ENCODE measurements at regions not wholly inside any gene's neighbourhood (a gene's known extent, or its start where the extent isn't known, plus 50 kb on each side); places are given as distances from the start of the nearest gene placed in this dataset.

GRCh38 chr2:64840426-64840881 is 148.7 kb upstream of the SLC1A4 start:
- DNase-seq (ENCODE audit: insufficient read length, low spot score) (no peak), FAIRE-seq (no peak)
- TF ChIP-seq SPI1 (IDR thresholded peaks at IDR 0.05; ENCODE audit: low read depth, low read length) (no peak), PAX5 (IDR thresholded peaks at IDR 0.05; ENCODE audit: insufficient read depth, low read length, severe bottlenecking) (no peak), POU2F2 (IDR thresholded peaks at IDR 0.05; ENCODE audit: low read depth, low read length) (no peak), POLR2A (IDR thresholded peaks at IDR 0.05; ENCODE audit: low read depth, low read length) (no peak), POLR2AphosphoS5 (IDR thresholded peaks at IDR 0.05; ENCODE audit: low read depth, low read length) (no peak)

DNA sequence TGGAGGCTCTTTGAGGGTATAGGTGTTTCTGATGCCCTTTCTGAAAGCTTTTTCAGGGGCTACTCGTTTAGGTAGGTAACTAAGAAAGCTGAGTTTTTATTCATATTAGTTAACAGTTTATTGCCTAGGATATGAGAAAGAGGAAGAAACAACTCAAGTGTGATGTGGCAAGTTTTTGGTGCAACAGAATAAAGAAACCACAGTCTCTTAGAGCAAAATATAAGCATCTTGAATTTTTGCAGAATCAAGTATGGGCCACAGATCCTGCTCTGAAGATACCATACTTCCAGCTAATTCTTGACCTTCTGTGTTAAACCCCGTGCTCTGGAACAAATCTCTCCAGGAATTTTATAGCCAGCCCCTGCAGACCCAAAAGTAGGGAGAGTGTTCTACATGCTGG is 147.7 kb upstream of the SLC1A4 start:
- DNase-seq (ENCODE audit: insufficient read length, low spot score) (no peak), FAIRE-seq (no peak)
- TF ChIP-seq SPI1 (IDR thresholded peaks at IDR 0.05; ENCODE audit: low read depth, low read length), result no peak
- TF ChIP-seq TAF1 (IDR thresholded peaks at IDR 0.05; ENCODE audit: low read depth, low read length), result no peak
- TF ChIP-seq POLR2AphosphoS5 (IDR thresholded peaks at IDR 0.05; ENCODE audit: low read depth, low read length), result no peak
- no peak for TF ChIP-seq POU2F2 (IDR thresholded peaks at IDR 0.05; ENCODE audit: low read depth, low read length)
- TF ChIP-seq POLR2A (IDR thresholded peaks at IDR 0.05; ENCODE audit: low read depth, low read length), result no peak
- no peak for TF ChIP-seq PAX5 (IDR thresholded peaks at IDR 0.05; ENCODE audit: insufficient read depth, low read length, severe bottlenecking)

DNA sequence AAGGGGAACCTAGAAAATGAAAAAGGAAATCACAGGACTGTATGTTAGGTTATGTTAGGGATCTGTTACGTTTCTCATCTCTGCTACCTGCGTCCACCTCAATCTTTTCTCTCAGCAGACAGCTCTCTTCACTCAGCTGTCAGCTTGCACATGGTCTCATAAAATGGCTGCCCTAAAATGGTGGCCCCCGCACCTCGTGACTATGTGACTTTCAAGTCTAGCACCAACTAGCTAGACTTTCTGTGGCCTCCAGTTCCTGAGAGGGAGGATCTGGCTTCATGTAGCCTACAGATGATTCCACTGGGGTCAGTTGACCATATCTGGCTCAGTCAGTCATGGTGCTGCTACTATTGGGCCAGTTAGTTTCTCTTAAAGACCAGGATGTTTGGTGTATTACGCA is 147.2 kb upstream of the SLC1A4 start:
- DNase-seq (ENCODE audit: insufficient read length, low spot score), result no peak
- TF ChIP-seq SPI1 (IDR thresholded peaks at IDR 0.05; ENCODE audit: low read depth, low read length), result no peak
- no peak for FAIRE-seq

DNA sequence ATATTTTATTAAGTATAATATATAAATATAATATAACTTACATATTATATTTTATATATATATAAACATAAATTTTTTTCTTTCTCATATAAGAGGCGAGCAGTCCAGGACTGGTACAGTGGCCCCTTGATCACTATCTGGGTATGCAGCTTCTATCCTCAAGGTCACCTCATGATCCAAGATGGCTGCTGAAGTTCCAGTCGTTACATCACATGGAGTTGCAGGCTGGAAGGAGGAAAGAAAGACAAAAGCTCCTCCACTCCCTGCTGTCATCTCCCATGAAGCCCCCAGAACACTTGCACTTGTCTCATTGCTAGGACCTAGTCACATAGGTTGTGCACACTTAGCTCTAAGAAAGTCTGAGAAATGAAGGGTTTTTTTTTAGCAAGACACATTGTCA is 145.1 kb upstream of the SLC1A4 start:
- no peak for FAIRE-seq
- TF ChIP-seq PAX5 (IDR thresholded peaks at IDR 0.05; ENCODE audit: insufficient read depth, low read length, severe bottlenecking) (no peak), TAF1 (IDR thresholded peaks at IDR 0.05; ENCODE audit: low read depth, low read length) (no peak), SPI1 (IDR thresholded peaks at IDR 0.05; ENCODE audit: low read depth, low read length) (no peak), POU2F2 (IDR thresholded peaks at IDR 0.05; ENCODE audit: low read depth, low read length) (no peak), POLR2AphosphoS5 (IDR thresholded peaks at IDR 0.05; ENCODE audit: low read depth, low read length) (no peak), POLR2A (IDR thresholded peaks at IDR 0.05; ENCODE audit: low read depth, low read length) (no peak)
- DNase-seq (ENCODE audit: insufficient read length, low spot score), result no peak

DNA sequence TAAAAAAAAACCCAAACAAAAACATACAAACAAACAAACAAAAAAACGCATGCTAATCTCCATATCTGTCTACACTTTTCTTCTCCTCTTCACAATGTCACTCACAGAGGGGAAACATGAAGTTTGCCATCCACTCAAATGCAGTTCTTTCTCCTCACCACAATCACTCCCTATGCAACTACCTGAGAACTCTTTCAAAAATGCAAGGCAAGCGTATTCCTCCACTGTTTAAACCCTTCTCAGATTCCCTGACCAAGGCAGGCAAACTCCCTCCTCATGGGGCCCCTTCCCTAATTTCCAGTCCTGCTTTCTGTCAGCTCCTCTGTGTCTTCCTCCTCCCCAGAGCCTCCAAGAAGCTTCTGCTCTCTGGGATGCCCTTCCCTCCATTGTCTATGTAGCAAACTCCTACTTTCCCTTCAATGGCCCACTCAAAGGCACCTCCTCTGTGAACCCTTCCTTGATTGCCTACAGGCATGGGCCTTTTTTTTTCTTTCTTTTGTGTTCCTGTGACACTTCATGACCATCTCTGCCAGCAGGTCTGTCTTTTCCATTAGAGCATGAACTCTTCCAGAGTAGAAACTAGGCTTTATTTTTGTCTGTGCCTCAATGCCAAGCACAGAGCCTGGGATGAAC is 143.8 kb upstream of the SLC1A4 start:
- TF ChIP-seq POU2F2 (IDR thresholded peaks at IDR 0.05; ENCODE audit: low read depth, low read length) (no peak), SPI1 (IDR thresholded peaks at IDR 0.05; ENCODE audit: low read depth, low read length) (no peak)
- no peak for FAIRE-seq
- DNase-seq (ENCODE audit: insufficient read length, low spot score), result no peak

- DNase-seq (ENCODE audit: insufficient read length, low spot score), result no peak
- TF ChIP-seq POLR2AphosphoS5 (IDR thresholded peaks at IDR 0.05; ENCODE audit: low read depth, low read length) (no peak), TAF1 (IDR thresholded peaks at IDR 0.05; ENCODE audit: low read depth, low read length) (no peak), POLR2A (IDR thresholded peaks at IDR 0.05; ENCODE audit: low read depth, low read length) (no peak), SPI1 (IDR thresholded peaks at IDR 0.05; ENCODE audit: low read depth, low read length) (no peak), PAX5 (IDR thresholded peaks at IDR 0.05; ENCODE audit: insufficient read depth, low read length, severe bottlenecking) (no peak), POU2F2 (IDR thresholded peaks at IDR 0.05; ENCODE audit: low read depth, low read length) (no peak)
- no peak for FAIRE-seq
These were observed 143.0 kb upstream of the SLC1A4 start for GRCh38 chr2:64846177-64846576.

DNA sequence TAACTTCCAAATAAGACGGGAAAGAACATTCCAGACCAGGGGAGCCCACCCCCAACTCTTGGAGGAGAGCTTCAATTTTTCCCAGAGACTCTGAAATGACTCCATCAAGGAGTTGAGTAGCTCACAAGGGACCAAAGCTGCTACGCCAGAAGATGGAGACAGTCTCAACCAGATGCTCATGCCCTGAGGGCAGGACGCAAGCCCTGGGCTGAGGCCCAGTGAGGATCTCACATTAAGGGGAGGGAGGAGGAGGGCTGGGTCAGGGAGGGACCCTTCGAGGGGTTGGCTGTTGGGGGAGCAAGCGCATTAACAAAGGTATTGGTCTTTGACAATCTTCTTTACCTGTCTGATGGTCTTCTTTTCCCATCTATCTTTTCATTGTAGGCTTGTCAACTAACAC is 141.3 kb upstream of the SLC1A4 start:
- no peak for DNase-seq (ENCODE audit: insufficient read length, low spot score)
- TF ChIP-seq TAF1 (IDR thresholded peaks at IDR 0.05; ENCODE audit: low read depth, low read length) (no peak), POLR2A (IDR thresholded peaks at IDR 0.05; ENCODE audit: low read depth, low read length) (no peak), PAX5 (IDR thresholded peaks at IDR 0.05; ENCODE audit: insufficient read depth, low read length, severe bottlenecking) (no peak), POLR2AphosphoS5 (IDR thresholded peaks at IDR 0.05; ENCODE audit: low read depth, low read length) (no peak), SPI1 (IDR thresholded peaks at IDR 0.05; ENCODE audit: low read depth, low read length) (no peak), POU2F2 (IDR thresholded peaks at IDR 0.05; ENCODE audit: low read depth, low read length) (no peak)
- FAIRE-seq, result no peak

DNA sequence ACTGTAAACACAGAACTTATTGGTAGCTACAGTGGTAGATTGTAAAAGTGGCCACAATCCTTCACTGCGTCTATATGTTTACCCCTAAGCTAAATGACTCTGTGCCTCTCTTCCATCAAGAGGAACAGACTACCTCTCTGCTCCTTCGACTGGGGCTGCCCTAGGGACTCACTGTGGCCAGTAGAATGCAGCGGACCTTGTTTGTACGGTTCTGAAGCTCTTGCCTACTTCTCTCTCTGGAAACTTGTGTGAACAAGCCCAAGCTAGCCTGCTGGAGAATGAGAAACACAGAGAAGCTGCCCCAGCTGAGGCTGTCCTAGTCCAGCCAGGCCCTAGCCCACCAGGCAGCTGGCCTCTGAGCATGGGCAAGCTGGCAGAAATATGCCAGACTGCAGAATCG is 140.8 kb upstream of the SLC1A4 start:
- FAIRE-seq, result no peak
- no peak for DNase-seq (ENCODE audit: insufficient read length, low spot score)
- TF ChIP-seq TAF1 (IDR thresholded peaks at IDR 0.05; ENCODE audit: low read depth, low read length) (no peak), PAX5 (IDR thresholded peaks at IDR 0.05; ENCODE audit: insufficient read depth, low read length, severe bottlenecking) (no peak), POU2F2 (IDR thresholded peaks at IDR 0.05; ENCODE audit: low read depth, low read length) (no peak), POLR2A (IDR thresholded peaks at IDR 0.05; ENCODE audit: low read depth, low read length) (no peak), POLR2AphosphoS5 (IDR thresholded peaks at IDR 0.05; ENCODE audit: low read depth, low read length) (no peak), SPI1 (IDR thresholded peaks at IDR 0.05; ENCODE audit: low read depth, low read length) (no peak)

DNA sequence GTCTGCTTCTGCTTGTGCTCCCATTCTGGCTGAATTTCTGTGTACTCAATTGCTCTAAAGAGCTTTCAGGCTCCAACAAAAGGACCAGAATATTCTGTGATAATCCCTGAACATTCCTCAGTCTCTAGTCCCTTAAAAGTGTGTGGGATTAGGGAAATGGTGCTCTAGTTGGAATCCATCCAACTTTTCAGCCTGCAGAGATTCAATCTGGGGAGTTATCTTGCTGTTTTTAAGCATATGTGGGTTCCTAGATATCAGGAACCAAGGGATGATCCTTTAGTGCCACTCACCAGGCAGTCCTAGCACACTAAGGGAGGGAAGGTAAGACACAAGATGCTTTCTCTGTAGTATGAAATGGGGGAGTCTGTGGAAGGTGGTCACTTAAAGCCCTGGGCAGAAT is 140.3 kb upstream of the SLC1A4 start:
- DNase-seq (ENCODE audit: insufficient read length, low spot score) (no peak), FAIRE-seq (no peak)
- TF ChIP-seq TAF1 (IDR thresholded peaks at IDR 0.05; ENCODE audit: low read depth, low read length) (no peak), SPI1 (IDR thresholded peaks at IDR 0.05; ENCODE audit: low read depth, low read length) (no peak), PAX5 (IDR thresholded peaks at IDR 0.05; ENCODE audit: insufficient read depth, low read length, severe bottlenecking) (no peak), POLR2A (IDR thresholded peaks at IDR 0.05; ENCODE audit: low read depth, low read length) (no peak), POLR2AphosphoS5 (IDR thresholded peaks at IDR 0.05; ENCODE audit: low read depth, low read length) (no peak), POU2F2 (IDR thresholded peaks at IDR 0.05; ENCODE audit: low read depth, low read length) (no peak)

- FAIRE-seq (no peak), DNase-seq (ENCODE audit: insufficient read length, low spot score) (no peak)
- no peak for TF ChIP-seq POLR2AphosphoS5 (IDR thresholded peaks at IDR 0.05; ENCODE audit: low read depth, low read length)
These were observed 138.6 kb upstream of the SLC1A4 start for GRCh38 chr2:64850642-64851041.
